Neural cell (in vitro differentiated cells): ENCODE measurements at regions not wholly inside any gene's neighbourhood (a gene's known extent, or its start where the extent isn't known, plus 50 kb on each side); places are given as distances from the start of the nearest gene placed in this dataset.

Experiments
- H2AFZ ChIP-seq: fragments of 200-600, 300-800 bp; sonication (generic), shearing (Covaris generic); 2 replicates; pipeline ENCODE4 v1.6.0; 2014; ENCODE audit warnings: low read depth, mild to moderate bottlenecking, antibody characterized with exemption, low read length, moderate library complexity
- H3F3A ChIP-seq: fragments of 200-600 bp; shearing (Covaris generic); 2 replicates; pipeline ENCODE4 v1.6.1; 2016; ENCODE audit warnings: mild to moderate bottlenecking, moderate library complexity, mixed read lengths, antibody characterized with exemption, low read length; ENCODE audit not compliant: insufficient read depth, poor library complexity, severe bottlenecking
- H3K27ac ChIP-seq: fragments of 200-600, 300-800 bp; sonication (generic), shearing (Covaris generic); 2 replicates; pipeline ENCODE4 v1.5.1; 2014; ENCODE audit warnings: mild to moderate bottlenecking, low read length, moderate library complexity
- H3K27me3 ChIP-seq: fragments of 300-800, 200-600 bp; sonication (generic), shearing (Covaris generic); 2 replicates; pipeline ENCODE4 v1.6.0; 2014; ENCODE audit warnings: mild to moderate bottlenecking, low read depth, low read length, moderate library complexity; ENCODE audit not compliant: insufficient read depth
- H3K36me3 ChIP-seq: fragments of 300-800, 200-600 bp; sonication (generic), shearing (Covaris generic); 2 replicates; pipeline ENCODE4 v1.5.1; 2014; ENCODE audit warnings: mild to moderate bottlenecking, antibody characterized with exemption, low read length, moderate library complexity; ENCODE audit not compliant: insufficient read depth
- H3K4me2 ChIP-seq: fragments of 300-800, 200-600 bp; sonication (generic), shearing (Covaris generic); 2 replicates; pipeline ENCODE4 v1.6.0; 2014; ENCODE audit warnings: mild to moderate bottlenecking, low read length
- H3K4me3 ChIP-seq: fragments of 300-800, 200-600 bp; sonication (generic), shearing (Covaris generic); 2 replicates; pipeline ENCODE4 v1.5.1; 2014; ENCODE audit warnings: mild to moderate bottlenecking, low read length, moderate library complexity
- H3K79me2 ChIP-seq: fragments of 200-600 bp; shearing (Covaris generic); replicated peaks from 2 replicates; pipeline ENCODE4 v1.6.0; 2014; ENCODE audit warnings: mild to moderate bottlenecking, low read length, moderate library complexity; ENCODE audit not compliant: insufficient read depth
- H3K9ac ChIP-seq: fragments of 300-800, 200-600 bp; sonication (generic), shearing (Covaris generic); 2 replicates; pipeline ENCODE4 v1.6.1; 2016; ENCODE audit warnings: mild to moderate bottlenecking, low read length, mixed read lengths
- H3K9me2 ChIP-seq: fragments of 200-600 bp; shearing (Covaris generic); 2 replicates; pipeline ENCODE4 v1.6.1; 2016; ENCODE audit warnings: mild to moderate bottlenecking, low read length, mixed read lengths; ENCODE audit not compliant: insufficient read depth
- H3K9me3 ChIP-seq: fragments of 200-600, 300-800 bp; sonication (generic), shearing (Covaris generic); 2 replicates; pipeline ENCODE4 v1.6.1; 2016; ENCODE audit warnings: mild to moderate bottlenecking, mixed run types, low read length, moderate library complexity, mixed read lengths
- H4K20me1 ChIP-seq: fragments of 200-600 bp; shearing (Covaris generic); 2 replicates; pipeline ENCODE4 v1.6.1; 2016; ENCODE audit warnings: mild to moderate bottlenecking, mixed run types; ENCODE audit not compliant: insufficient read depth
- EP300 ChIP-seq: fragments of 450-650 bp; conservative IDR thresholded peaks from 2 replicates; pipeline ENCODE4 v1.6.1; 2014; ENCODE audit warnings: antibody characterized with exemption, mild to moderate bottlenecking, moderate library complexity; ENCODE audit not compliant: poor library complexity, severe bottlenecking
- EZH2 ChIP-seq: fragments of 200-600, 300-800 bp; shearing (Covaris generic), sonication (generic); IDR thresholded peaks from 2 replicates; pipeline ENCODE4 v1.6.1; 2014; ENCODE audit warnings: antibody characterized with exemption, low read length, borderline replicate concordance, mild to moderate bottlenecking; ENCODE audit not compliant: insufficient read depth, poor library complexity, severe bottlenecking
- MXI1 ChIP-seq: fragments of 450-650 bp; conservative IDR thresholded peaks from 2 replicates; pipeline ENCODE4 v1.6.1; 2014; ENCODE audit warnings: antibody characterized with exemption, mild to moderate bottlenecking; ENCODE audit not compliant: poor library complexity, severe bottlenecking
- POLR2AphosphoS5 ChIP-seq: IDR thresholded peaks from 2 replicates; pipeline ENCODE4 v1.6.1; 2012
- RAD21 ChIP-seq: fragments of 450-650 bp; conservative IDR thresholded peaks from 2 replicates; pipeline ENCODE4 v1.6.1; 2014; ENCODE audit warnings: antibody characterized with exemption, mild to moderate bottlenecking, moderate library complexity
- REST ChIP-seq: IDR thresholded peaks from 2 replicates; pipeline ENCODE4 v1.6.1; 2012; ENCODE audit warnings: borderline replicate concordance
- SMC3 ChIP-seq: fragments of 450-650 bp; conservative IDR thresholded peaks from 2 replicates; pipeline ENCODE4 v1.6.1; 2014; ENCODE audit warnings: antibody characterized with exemption, mild to moderate bottlenecking, moderate library complexity; ENCODE audit not compliant: poor library complexity
- TAF1 ChIP-seq: IDR thresholded peaks from 2 replicates; pipeline ENCODE4 v1.6.1; 2012; ENCODE audit warnings: low read depth
- TF ChIP-seq, protein P1 (sequence below): fragments of 450-650 bp; IDR thresholded peaks from 2 replicates; pipeline ENCODE4 v1.5.1; 2014; ENCODE audit warnings: antibody characterized with exemption, mild to moderate bottlenecking, moderate library complexity; ENCODE audit not compliant: poor library complexity, severe bottlenecking

- no peaks in the 10 kb centered on the region for H3K9me2 ChIP-seq
- no peak overlapping the region for H3K9ac ChIP-seq
- no peaks in the 10 kb centered on the region for H3K9me3 ChIP-seq
- no peaks in the 10 kb centered on the region for H3K27me3 ChIP-seq
- no peaks in the 10 kb centered on the region for H3K79me2 ChIP-seq
- no peaks in the 10 kb centered on the region for H3K36me3 ChIP-seq
- H3K27ac ChIP-seq: no peak overlapping the region
- no peak overlapping the region for H3K4me3 ChIP-seq
- H3F3A ChIP-seq: no peaks in the 10 kb centered on the region
- no peak overlapping the region for H2AFZ ChIP-seq
- H4K20me1 ChIP-seq: no peaks in the 10 kb centered on the region
- no peak overlapping the region for H3K4me2 ChIP-seq
- TF ChIP-seq EZH2 (no peak), MXI1 (no peak), TAF1 (no peak), EP300 (no peak), RAD21 (no peak), REST (no peak), POLR2AphosphoS5 (no peak)
These were observed 362.2 kb upstream of the PCDH20 start for GRCh38 chr13:61777899-61778298.

- Histone ChIP-seq H3K9me3 (no peaks in the 10 kb centered on the region), H2AFZ (no peak overlapping the region), H3K4me2 (no peak overlapping the region), H3K27me3 (no peaks in the 10 kb centered on the region), H3K9ac (no peak overlapping the region), H3K36me3 (no peaks in the 10 kb centered on the region), H3K9me2 (no peaks in the 10 kb centered on the region), H3K4me3 (no peak overlapping the region), H3K27ac (no peak overlapping the region), H3K79me2 (no peaks in the 10 kb centered on the region), H3F3A (no peaks in the 10 kb centered on the region), H4K20me1 (no peaks in the 10 kb centered on the region)
- TF ChIP-seq, protein P1, sequence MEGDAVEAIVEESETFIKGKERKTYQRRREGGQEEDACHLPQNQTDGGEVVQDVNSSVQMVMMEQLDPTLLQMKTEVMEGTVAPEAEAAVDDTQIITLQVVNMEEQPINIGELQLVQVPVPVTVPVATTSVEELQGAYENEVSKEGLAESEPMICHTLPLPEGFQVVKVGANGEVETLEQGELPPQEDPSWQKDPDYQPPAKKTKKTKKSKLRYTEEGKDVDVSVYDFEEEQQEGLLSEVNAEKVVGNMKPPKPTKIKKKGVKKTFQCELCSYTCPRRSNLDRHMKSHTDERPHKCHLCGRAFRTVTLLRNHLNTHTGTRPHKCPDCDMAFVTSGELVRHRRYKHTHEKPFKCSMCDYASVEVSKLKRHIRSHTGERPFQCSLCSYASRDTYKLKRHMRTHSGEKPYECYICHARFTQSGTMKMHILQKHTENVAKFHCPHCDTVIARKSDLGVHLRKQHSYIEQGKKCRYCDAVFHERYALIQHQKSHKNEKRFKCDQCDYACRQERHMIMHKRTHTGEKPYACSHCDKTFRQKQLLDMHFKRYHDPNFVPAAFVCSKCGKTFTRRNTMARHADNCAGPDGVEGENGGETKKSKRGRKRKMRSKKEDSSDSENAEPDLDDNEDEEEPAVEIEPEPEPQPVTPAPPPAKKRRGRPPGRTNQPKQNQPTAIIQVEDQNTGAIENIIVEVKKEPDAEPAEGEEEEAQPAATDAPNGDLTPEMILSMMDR: no peak
- TF ChIP-seq RAD21 (no peak), EZH2 (no peak), SMC3 (no peak), REST (no peak), EP300 (no peak), MXI1 (no peak), TAF1 (no peak)
These were observed 361.6 kb upstream of the PCDH20 start for GRCh38 chr13:61777271-61777670.
